GM12878 (cell line): ENCODE measurements at regions not wholly inside any gene's neighbourhood (a gene's known extent, or its start where the extent isn't known, plus 50 kb on each side); places are given as distances from the start of the nearest gene placed in this dataset.
"Not testable (repeated sequence)": the region's sequence is repeated elsewhere in the genome, so short reads cannot be mapped to it uniquely, and the experiment has no call there.

ENCODE experiments used
- ATAC-seq: fragments of 200-7000 bp; cut with Tn5 transposase; 3 replicates; pipeline ENCODE4 v1.9.1; 2020; ENCODE audit warnings: mild to moderate bottlenecking, moderate library complexity
- BruUV-seq: library from RNA; stranded (reverse); fragments of 400-500 nt; replicated peaks from 2 replicates; lab custom pipeline; 2021; lab: Mats Ljungman, UMichigan
- CTCF ChIA-PET: fragments of 300-600 bp; sonication (Branson Sonifier 250); formaldehyde crosslinking; extraction: SDS; loops from one replicate; lab custom pipeline; 2021; ENCODE audit warnings: inconsistent platforms; lab: Yijun Ruan, JAX
- POLR2A ChIA-PET: fragments of 350-600 bp; formaldehyde crosslinking; extraction: SDS; loops from one replicate; lab custom pipeline; 2021; ENCODE audit warnings: inconsistent platforms; lab: Charles Lee
- RAD21 ChIA-PET: fragments of 300-600 bp; sonication (Branson Sonifier 250); formaldehyde crosslinking; loops from one replicate; lab custom pipeline; 2023; ENCODE audit warnings: antibody characterized with exemption; ENCODE audit not compliant: unreplicated experiment; lab: Charles Lee
- SMC1A ChIA-PET: fragments of 300-600 bp; sonication (Branson Sonifier 250); formaldehyde crosslinking; loops from one replicate; lab custom pipeline; 2023; ENCODE audit not compliant: unreplicated experiment, uncharacterized antibody; lab: Charles Lee
- DNase-seq: peaks from one replicate; pipeline ENCODE4 v3.0.0-alpha.2; 2011; ENCODE audit warnings: low read depth, low spot score
- FAIRE-seq: peaks from 3 replicates; lab custom pipeline; 2011; peaks lifted over from hg19 to GRCh38; lab: Jason Lieb, UNC
- H2AFZ ChIP-seq: 2 replicates; pipeline ENCODE4 v1.6.0; 2011; ENCODE audit warnings: low read depth, low read length, control low read depth; ENCODE audit not compliant: control insufficient read depth
- H3K27ac ChIP-seq: 2 replicates; pipeline ENCODE4 v1.5.1; 2011; ENCODE audit warnings: control low read depth; ENCODE audit not compliant: control insufficient read depth, insufficient read depth
- H3K27me3 ChIP-seq, 2 experiments: replicated peaks in 1 of 2; 2 replicates each; pipeline versions ENCODE4 v1.6.0 to v1.6.1; 2011; ENCODE audit warnings: low read length in 1 of 2; ENCODE audit not compliant: control insufficient read depth in 2 of 2, insufficient read depth in 2 of 2
- H3K36me3 ChIP-seq, 2 experiments: 2 replicates each; pipeline ENCODE4 v1.5.1; 2011; ENCODE audit warnings: low read length in 1 of 2; ENCODE audit not compliant: control insufficient read depth in 2 of 2, insufficient read depth in 2 of 2
- H3K4me1 ChIP-seq: 2 replicates; pipeline ENCODE4 v1.6.1; 2011; ENCODE audit warnings: mild to moderate bottlenecking, low read length, moderate library complexity, mixed read lengths; ENCODE audit not compliant: control insufficient read depth, insufficient read depth
- H3K4me2 ChIP-seq: 2 replicates; pipeline ENCODE4 v1.6.0; 2011; ENCODE audit warnings: control low read depth; ENCODE audit not compliant: control insufficient read depth, insufficient read depth
- H3K4me3 ChIP-seq: fragments of 200-600 bp; sonication (generic); 2 replicates; pipeline ENCODE4 v1.5.1; 2016
- H3K79me2 ChIP-seq: 2 replicates; pipeline ENCODE4 v1.6.0; 2011; ENCODE audit warnings: low read length; ENCODE audit not compliant: control insufficient read depth, insufficient read depth
- H3K9ac ChIP-seq: 2 replicates; pipeline ENCODE4 v1.8.0; 2011; ENCODE audit warnings: low read length, control low read depth, mixed read lengths; ENCODE audit not compliant: control insufficient read depth, insufficient read depth
- H3K9me3 ChIP-seq: replicated peaks from 3 replicates; pipeline ENCODE4 v1.5.1; 2011; ENCODE audit warnings: mild to moderate bottlenecking, low read length; ENCODE audit not compliant: control insufficient read depth, insufficient read depth
- H4K20me1 ChIP-seq: 2 replicates; pipeline ENCODE4 v1.6.0; 2011; ENCODE audit not compliant: control insufficient read depth, insufficient read depth
- ATF7 ChIP-seq: fragments of 450-650 bp; IDR thresholded peaks from 2 replicates; pipeline ENCODE4 v1.6.1; 2016; ENCODE audit warnings: low read depth, mild to moderate bottlenecking
- CHD4 ChIP-seq: fragments of 200-600 bp; sonication (generic); IDR thresholded peaks from 2 replicates; pipeline ENCODE4 v1.6.1; 2016; ENCODE audit warnings: mild to moderate bottlenecking
- MTA2 ChIP-seq: fragments of 450-650 bp; IDR thresholded peaks from 2 replicates; pipeline ENCODE4 v1.6.1; 2016; ENCODE audit warnings: low read depth, mild to moderate bottlenecking, moderate library complexity
- POLR2AphosphoS5 ChIP-seq: IDR thresholded peaks from 2 replicates; pipeline ENCODE4 v1.6.1; 2011; ENCODE audit warnings: mild to moderate bottlenecking, low read length, inconsistent platforms
- ZNF592 ChIP-seq: fragments of 450-650 bp; IDR thresholded peaks from 2 replicates; pipeline ENCODE4 v1.6.1; 2017; ENCODE audit warnings: mild to moderate bottlenecking, moderate library complexity
- WGBS: methylation state at CpG from one replicate; pipeline ENCODE4 v1.1.6; 2016; ENCODE audit warnings: low lambda C conversion rate; ENCODE audit not compliant: insufficient replicate concordance, insufficient coverage; ENCODE audit errors: missing lambda C conversion rate; 5-methylcytosine and 5-hydroxymethylcytosine counted together
- in situ Hi-C: fragments of 300-500 bp; cut with MboI; formaldehyde crosslinking; loops from 9 replicates; pipeline ENCODE4 v1.14.3; 2018; ENCODE audit warnings: mixed read lengths
- intact Hi-C: fragments of 100-400 bp; cut with micrococcal nuclease; formaldehyde crosslinking; loops from one replicate; pipeline ENCODE4 v1.14.2; 2022; ENCODE audit not compliant: unreplicated experiment

- Histone ChIP-seq H3K4me2 (no peak overlapping the region), H3K4me1 (no peaks in the 10 kb centered on the region), H3K9ac (no peak overlapping the region), H4K20me1 (no peaks in the 10 kb centered on the region), H3K27ac (no peak overlapping the region), H3K79me2 (no peaks in the 10 kb centered on the region), H2AFZ (no peak overlapping the region), H3K9me3 (no peaks in the 10 kb centered on the region), H3K27me3 (no peaks in the 10 kb centered on the region), H3K4me3 (no peak overlapping the region), H3K36me3 (no peaks in the 10 kb centered on the region)
- no TSS peak for BruUV-seq
- intact Hi-C loops (no loop called here), in situ Hi-C loops (no loop called here)
- ChIA-PET RAD21 (no interaction called here), POLR2A (no interaction called here), SMC1A (no interaction called here), CTCF (interaction anchor here (0.6 kb wide), 1 partner anchor 345 kb away, joined by 3 read pairs; no protein-coding TSS in a partner anchor)
- ATAC-seq (no peak), FAIRE-seq (no peak), DNase-seq (no peak)
- WGBS: 1% methylated on average over 5 of the region's 5 CpGs
- TF ChIP-seq MTA2: peak; percentile 45; the same call in 1 of the 2 replicates
- TF ChIP-seq ZNF592: no peak
- TF ChIP-seq ATF7: no peak
- no peak for TF ChIP-seq CHD4
- TF ChIP-seq POLR2AphosphoS5: no peak
Measured at GRCh38 chr16:77514500-77515220, 79.8 kb upstream of the ADAMTS18 start.

- SMC1A ChIA-PET: interaction anchor here (0.6 kb wide), 1 partner anchor 312 kb away, joined by 3 read pairs; no protein-coding TSS in a partner anchor
Measured at GRCh38 chr16:77525226-77525625, 90.4 kb upstream of the ADAMTS18 start.

More at GRCh38 chr16:77525226-77525625, 90.4 kb upstream of the ADAMTS18 start:
- CTCF ChIA-PET, BruUV-seq, H2AFZ ChIP-seq, H3K9me3 ChIP-seq, H3K79me2 ChIP-seq, H3K36me3 ChIP-seq, H3K27me3 ChIP-seq, RAD21 ChIA-PET, ATAC-seq, FAIRE-seq, H3K4me3 ChIP-seq, in situ Hi-C loops, POLR2A ChIA-PET, H3K27ac ChIP-seq, H3K4me2 ChIP-seq, intact Hi-C loops, H3K9ac ChIP-seq, DNase-seq, H3K4me1 ChIP-seq, H4K20me1 ChIP-seq: not testable (repeated sequence)
- WGBS: 44% methylated on average over 6 of the region's 6 CpGs
